ENCODE measurements at regions not wholly inside any gene's neighbourhood (a gene's known extent, or its start where the extent isn't known, plus 50 kb on each side); places are given as distances from the start of the nearest gene placed in this dataset. TPM values are rescaled to one million over a fixed set of nuclear protein-coding genes. Genes with fewer than 3 reads are reported as not detected.

GRCh38 chr2:186429104-186429503 lies 57.0 kb upstream of the ZC3H15 start:
- Histone ChIP-seq H3K4me2 (ENCODE audit: low read length) (no peak overlapping the region), H3K27me3 (ENCODE audit: control insufficient read depth, insufficient read depth, low read length) (no peaks in the 10 kb centered on the region), H3K9ac (ENCODE audit: low read depth, low read length) (no peak overlapping the region), H3K4me1 (ENCODE audit: control insufficient read depth, insufficient read depth, low read length) (no peaks in the 10 kb centered on the region), H3K4me3 (ENCODE audit: low read length) (no peak overlapping the region), H3K9me3 (replicated peaks; ENCODE audit: low read length) (no peaks in the 10 kb centered on the region), H3K36me3 (ENCODE audit: insufficient read depth, low read length) (no peaks in the 10 kb centered on the region)

GRCh38 chr2:186431306-186431705 lies 54.8 kb upstream of the ZC3H15 start:
- H3K9me3 ChIP-seq (replicated peaks; ENCODE audit: low read length), result no peaks in the 10 kb centered on the region
- no peaks in the 10 kb centered on the region for H3K36me3 ChIP-seq (ENCODE audit: insufficient read depth, low read length)
- no peak overlapping the region for H3K4me3 ChIP-seq (ENCODE audit: low read length)
- H3K4me1 ChIP-seq (ENCODE audit: control insufficient read depth, insufficient read depth, low read length), result no peaks in the 10 kb centered on the region
- no peak overlapping the region for H3K4me2 ChIP-seq (ENCODE audit: low read length)
- H3K9ac ChIP-seq (ENCODE audit: low read depth, low read length), result no peak overlapping the region
- H3K27me3 ChIP-seq (ENCODE audit: control insufficient read depth, insufficient read depth, low read length), result no peaks in the 10 kb centered on the region

- H3K4me3 ChIP-seq (ENCODE audit: low read length), result no peak overlapping the region
- no peak overlapping the region for H3K4me2 ChIP-seq (ENCODE audit: low read length)
- H3K9me3 ChIP-seq (replicated peaks; ENCODE audit: low read length), result no peaks in the 10 kb centered on the region
- H3K9ac ChIP-seq (ENCODE audit: low read depth, low read length), result no peak overlapping the region
- no peaks in the 10 kb centered on the region for H3K27me3 ChIP-seq (ENCODE audit: control insufficient read depth, insufficient read depth, low read length)
- no peaks in the 10 kb centered on the region for H3K4me1 ChIP-seq (ENCODE audit: control insufficient read depth, insufficient read depth, low read length)
- no peaks in the 10 kb centered on the region for H3K36me3 ChIP-seq (ENCODE audit: insufficient read depth, low read length)
These were observed 53.0 kb upstream of the ZC3H15 start for GRCh38 chr2:186433040-186433439.

GRCh38 chr2:186433777-186434432 lies 52.2 kb upstream of the ZC3H15 start:
- no peak overlapping the region for H3K4me3 ChIP-seq (ENCODE audit: low read length)
- H3K4me1 ChIP-seq (ENCODE audit: control insufficient read depth, insufficient read depth, low read length), result no peaks in the 10 kb centered on the region
- H3K9me3 ChIP-seq (replicated peaks; ENCODE audit: low read length), result no peaks in the 10 kb centered on the region
- H3K4me2 ChIP-seq (ENCODE audit: low read length), result no peak overlapping the region
- H3K36me3 ChIP-seq (ENCODE audit: insufficient read depth, low read length), result no peaks in the 10 kb centered on the region
- H3K27me3 ChIP-seq (ENCODE audit: control insufficient read depth, insufficient read depth, low read length), result no peaks in the 10 kb centered on the region
- no peak overlapping the region for H3K9ac ChIP-seq (ENCODE audit: low read depth, low read length)

Small RNA genes lying in the stretch of these regions (small RNA-seq; reads per million reads assigned to genes)
- not detected for gene AC104058.1

Data from skeletal muscle satellite cell (primary cell).